DMS79 (cell line): ENCODE measurements at regions not wholly inside any gene's neighbourhood (a gene's known extent, or its start where the extent isn't known, plus 50 kb on each side); places are given as distances from the start of the nearest gene placed in this dataset.
"Not testable (repeated sequence)": the region's sequence is repeated elsewhere in the genome, so short reads cannot be mapped to it uniquely, and the experiment has no call there.

Experiments
- DNase-seq: peaks from one replicate; lab custom pipeline; 2025; lab: John Stamatoyannopoulos, UW

DNA sequence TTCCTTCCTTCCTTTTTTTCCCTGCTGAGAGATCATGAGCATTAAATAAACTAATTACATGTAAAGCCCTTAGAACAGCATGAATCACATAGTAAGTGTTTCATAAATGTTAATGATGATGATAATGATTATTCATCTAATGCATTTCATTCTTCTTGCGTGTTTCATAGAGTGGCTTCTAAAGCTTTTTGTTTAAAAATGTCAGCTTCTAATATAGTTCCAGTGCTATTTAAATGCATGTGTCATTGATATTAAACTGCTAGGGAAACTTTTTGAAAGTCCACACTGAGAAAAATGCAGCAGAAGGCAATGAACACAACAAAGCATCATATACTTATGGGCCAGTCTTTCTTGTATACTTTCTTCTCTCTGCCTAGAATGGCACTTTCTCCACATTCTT, 894.8 kb downstream of the REEP3 start:
- DNase-seq: no peak

DNA sequence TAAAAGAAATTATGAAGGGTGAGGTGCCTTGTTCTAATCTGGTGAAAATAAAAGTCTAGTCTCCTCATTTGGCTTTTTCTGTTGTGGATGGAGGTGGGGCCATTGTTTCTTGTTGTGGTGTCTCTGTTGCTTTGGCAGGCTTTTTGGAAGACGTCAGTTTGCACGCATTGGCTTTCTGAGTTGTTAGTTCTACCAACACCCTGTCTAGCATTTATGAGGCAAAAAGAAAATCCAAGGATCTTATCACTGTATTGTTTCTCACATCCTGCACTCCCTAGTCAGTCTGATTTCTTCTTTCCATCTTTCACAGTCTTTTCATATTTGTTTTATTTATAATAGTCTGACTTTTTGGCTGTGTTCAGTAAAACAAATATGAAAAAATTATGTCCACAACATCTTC, 898.3 kb downstream of the REEP3 start:
- no peak for DNase-seq

DNA sequence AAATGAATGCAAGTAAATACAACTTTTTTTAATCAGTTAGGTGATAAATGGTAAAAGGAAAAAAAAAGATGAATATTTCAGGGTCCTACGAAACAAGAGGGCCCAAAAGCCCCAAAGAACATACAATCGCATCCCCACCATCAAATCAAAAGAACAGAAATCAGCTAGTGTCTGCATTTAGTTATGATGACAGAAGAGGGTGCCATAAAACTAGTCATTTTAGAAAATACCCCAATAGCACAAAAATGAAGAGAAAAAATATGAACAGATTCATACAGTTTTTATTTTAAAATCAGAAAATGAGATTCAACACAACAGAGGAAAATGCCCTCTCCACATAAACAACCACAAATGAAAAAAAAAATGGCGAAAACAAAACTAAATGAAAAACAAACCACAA, 905.5 kb downstream of the REEP3 start:
- DNase-seq: no peak

DNA sequence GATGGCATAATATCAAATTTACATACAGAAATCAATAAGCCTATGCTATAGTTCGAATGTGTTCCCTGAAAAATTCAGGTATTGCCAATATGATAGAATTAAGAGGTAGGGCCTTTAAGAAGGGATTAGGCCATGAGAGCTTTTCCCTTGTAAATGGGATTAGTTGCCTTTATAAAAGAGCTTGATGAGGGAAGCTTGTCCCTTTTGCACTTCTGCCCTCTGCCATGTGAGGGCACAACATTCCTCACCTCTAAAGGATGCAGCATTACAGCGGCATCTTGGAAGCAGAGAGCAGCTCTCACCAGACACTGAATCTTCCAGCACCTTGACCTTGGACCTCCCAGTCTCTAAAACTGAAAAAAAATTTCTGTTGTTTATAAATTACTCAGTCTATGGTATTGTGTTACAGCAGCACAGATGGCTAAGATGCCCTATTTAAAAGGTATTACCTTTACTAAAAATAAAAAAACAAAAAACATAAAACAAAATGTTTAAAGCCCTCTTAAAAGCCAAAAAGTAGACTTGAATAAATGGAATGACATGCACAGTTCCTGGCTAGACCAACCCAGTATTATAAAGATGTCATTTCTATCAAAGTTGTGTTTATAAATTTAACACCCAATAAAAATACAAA, 909.6 kb downstream of the REEP3 start:
- DNase-seq: no peak

DNA sequence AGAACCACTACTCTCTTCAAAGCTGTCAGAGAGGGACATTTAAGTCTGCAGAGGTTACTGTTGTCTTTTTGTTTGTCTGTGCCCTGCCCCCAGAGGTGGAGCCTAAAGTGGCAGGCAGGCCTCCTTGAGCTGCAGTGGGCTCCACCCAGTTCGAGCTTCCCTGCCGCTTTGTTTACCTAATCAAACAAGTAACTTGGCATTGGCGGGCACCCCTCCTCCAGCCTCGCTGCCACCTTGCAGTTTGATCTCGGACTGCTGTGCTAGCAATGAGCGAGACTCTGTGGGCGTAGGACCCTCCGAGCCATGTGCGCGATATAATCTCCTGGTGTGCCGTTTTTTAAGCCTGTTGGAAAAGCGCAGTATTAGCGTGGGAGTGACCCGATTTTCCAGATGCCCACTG, 920.7 kb downstream of the REEP3 start:
- not testable (repeated sequence) for DNase-seq

DNA sequence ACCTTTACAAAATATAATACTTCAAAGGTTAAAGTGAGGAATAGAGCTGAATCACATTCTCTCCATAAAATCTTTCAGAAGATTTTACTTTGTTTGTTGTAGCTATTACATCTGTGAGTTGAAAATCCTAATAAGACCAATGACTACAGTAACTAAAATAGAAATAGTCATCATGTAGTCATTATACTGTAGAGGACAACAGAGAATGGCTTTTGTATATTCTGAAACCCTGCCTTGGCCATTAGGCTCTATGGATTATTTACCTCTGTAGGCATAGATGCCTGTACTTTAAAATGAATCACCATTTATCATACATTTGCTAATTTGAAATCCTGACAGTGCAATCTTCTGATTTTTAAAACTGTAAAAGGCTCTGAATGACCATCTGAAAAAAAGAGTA, 923.0 kb downstream of the REEP3 start:
- DNase-seq: no peak

DNA sequence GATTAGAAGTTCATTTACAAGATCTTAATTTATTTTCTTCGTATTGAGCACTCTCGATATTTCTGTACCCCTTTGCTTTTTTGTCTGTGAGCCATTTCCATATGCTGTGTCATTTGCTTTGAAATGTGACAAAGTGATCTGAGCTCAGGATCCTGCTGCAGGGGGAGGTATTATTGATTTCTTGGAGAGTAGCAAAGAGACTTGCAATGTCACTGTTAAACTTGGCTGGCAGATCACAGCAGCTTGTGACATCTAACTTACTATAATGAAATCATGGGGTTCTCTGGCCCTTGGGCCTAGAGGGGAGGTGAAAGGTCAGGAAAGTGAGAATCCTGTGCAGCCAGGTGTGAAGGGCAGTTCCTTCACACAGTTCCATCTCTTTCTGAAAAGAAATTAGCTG, 923.4 kb downstream of the REEP3 start:
- no peak for DNase-seq

DNA sequence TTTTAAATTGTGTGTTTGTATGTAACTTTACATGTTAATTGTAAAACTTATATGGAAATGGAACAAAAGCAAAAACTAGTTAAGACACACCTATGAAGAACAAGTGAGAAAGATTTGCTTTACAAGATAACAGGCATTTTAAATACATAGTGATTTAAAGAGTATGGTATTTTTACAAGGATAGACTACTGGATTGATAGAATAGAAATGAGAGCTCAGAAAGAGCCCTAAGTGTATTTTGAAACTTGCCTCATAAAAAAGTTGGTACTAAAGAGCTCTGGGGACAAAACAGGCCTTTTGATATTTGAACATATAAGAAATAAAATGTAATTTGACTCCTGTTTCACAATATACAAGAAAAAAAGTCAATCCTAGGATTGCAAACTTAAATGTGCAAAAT, 928.4 kb downstream of the REEP3 start:
- no peak for DNase-seq

DNA sequence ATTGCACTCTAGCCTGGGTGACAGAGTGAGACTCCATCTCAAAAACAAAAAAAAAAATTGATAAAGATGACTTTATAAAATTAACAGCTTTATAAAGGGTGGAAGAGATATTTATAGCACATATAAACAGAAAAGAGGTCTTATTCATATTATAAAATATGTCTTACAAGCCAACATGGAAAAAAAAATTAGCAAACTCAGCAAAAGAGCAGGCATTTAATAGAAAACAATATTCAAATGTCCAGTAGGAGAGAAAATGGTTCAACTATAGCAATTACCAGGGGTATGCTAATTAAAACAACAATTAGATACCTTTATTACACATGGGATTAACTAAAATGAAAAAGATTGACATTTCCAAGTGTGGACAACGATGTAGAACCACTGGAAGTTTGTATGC, 929.1 kb downstream of the REEP3 start:
- no peak for DNase-seq

DNA sequence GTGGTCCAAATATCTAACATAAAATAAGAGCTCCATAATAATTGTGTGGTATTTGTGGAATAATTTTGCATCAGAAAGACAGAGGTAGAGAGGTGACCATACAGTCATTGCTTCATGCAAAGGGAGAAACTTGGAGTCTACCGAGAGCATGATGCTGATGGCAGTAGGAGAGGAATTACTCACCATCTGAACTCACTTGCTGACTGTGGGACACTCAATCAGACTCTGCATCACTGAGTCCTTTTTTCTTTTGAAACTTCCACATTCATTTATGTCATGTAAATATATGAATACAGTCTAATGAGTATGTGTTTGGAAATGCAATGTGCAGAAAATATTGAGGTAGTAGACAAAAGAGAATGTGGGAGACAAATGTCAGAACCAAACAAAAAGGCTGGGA, 933.8 kb downstream of the REEP3 start:
- DNase-seq: no peak

DNA sequence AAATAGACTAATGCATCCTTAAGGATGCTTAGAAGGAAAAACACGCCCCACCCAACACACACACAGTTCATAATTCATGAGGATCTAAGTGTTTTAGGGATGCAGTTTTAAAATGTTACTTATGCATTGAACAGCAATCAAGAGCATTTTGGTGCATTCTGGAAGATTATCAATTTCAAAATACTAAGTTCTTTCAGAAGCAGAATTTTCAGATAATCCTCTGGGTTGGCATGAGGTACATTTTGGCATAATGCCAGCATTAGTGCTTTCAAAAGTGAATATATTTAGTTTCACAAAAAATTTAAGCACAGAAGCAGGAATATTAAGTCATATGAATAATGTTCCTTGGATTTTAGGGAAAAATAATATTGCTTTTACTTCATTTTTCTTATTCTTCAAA, 937.1 kb downstream of the REEP3 start:
- DNase-seq: no peak

DNA sequence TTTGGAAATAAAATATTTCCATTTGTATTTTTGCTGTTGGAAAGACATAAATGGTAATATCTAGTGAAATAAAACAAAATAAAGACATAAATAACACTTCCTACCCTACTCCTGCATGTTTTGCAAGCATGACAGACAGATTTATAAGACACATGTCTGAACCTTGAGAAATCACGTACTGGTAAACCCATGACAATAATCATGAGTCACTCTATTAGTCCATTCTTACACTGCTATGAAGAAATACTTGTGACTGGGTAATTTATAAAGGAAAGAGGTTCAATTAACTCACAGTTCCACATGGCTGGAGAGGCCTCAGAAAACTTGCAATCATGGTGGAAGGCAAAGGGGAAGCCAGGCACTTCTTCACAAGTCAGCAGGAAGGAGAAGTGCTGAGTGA, 942.2 kb downstream of the REEP3 start:
- no peak for DNase-seq

DNA sequence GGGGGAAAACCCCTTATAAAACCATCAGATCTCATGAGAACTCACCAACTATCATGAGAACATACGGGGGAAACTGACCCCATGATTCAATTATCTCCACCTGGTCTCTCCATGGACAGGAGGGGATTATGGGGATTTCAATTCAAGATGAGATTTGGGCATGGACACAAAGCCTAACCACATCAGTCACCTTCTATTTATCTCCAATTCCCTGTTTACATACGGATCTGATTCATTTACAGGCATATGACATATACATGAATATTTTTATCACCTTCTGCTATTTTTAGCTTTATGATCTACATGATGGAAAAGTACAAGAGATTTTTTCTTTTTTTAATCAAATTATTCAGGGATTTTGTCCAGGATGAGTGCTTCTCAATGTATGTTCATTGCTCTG, 944.5 kb downstream of the REEP3 start:
- DNase-seq: no peak

DNA sequence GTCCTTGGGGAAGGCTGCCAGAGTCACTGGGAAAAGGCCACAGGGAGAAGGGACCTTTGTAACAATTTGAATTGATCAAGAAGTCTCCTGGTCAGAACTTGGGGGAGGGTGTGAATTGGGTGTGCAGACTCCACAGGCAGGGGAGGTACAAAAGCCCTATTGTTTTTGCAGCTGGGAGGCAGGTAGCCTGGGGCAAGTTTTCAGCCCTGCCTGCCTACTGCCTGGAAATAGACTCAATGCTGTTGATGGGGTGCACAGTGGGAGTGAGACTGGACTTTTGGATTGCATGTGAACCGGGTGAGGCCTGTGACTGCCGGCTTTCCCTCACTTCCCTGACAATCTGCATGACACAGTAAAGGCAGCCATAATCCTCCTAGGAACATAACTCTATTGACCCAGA, 947.0 kb downstream of the REEP3 start:
- DNase-seq: no peak

DNA sequence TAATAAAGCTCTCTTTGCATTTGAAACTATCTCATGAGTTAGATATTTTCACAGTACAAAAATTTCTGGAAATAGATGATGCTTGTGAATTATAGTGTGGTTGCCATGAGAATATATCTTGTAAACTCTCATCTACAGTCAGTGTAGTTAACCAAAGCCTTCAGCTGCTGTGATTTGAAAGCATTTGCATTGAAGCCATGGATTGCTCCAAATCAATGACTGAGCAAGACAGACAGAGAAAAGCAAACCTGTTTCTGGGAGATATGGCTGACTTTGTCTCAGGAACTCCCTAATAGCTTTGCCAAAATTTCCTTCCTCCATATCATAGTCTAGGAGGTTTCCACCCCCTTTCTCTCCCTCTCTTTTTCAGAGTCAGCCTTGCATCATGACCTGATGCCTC, 955.3 kb downstream of the REEP3 start:
- no peak for DNase-seq

DNA sequence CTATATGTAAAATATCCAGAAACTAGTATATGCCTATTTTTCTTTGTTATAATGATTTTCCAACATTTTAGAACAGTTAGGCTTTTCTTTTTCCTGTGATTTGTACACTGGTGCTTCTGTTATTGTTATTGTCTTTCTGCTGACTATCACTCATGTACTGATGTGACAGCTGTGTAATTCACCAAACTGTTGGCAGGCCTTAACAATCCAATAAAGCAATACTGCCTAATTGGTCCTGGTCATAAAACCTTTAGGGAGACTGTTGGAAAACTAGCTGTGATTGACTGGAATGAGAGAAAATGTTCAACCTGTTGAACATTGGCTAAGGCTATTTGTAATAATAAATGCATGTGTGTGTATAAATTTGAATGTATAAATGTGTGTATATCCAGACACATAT, 956.6 kb downstream of the REEP3 start:
- no peak for DNase-seq

DNA sequence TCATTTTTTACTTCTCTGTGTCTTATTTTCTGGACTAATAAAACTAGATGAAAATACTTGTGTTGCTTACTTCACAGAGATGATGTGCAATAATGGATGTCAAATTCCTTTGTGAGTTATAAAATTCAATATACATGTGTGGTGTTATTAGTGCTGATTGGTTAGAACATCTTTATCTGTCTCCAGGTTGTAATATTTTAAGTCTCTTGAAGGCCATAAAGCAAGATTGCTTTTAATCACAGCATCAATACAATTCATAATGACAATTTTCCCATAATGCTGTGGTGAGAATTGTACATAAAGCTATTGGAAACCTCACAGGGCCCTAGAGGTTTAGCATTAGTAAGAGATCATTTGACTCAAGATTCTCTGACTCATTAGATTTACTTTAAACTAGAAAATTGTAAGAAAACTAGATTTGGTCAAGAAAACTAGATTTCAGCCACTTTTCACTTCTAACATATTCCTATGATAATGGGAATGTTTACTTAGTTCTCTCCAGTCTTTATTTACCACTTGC, 963.7 kb downstream of the REEP3 start:
- no peak for DNase-seq

DNA sequence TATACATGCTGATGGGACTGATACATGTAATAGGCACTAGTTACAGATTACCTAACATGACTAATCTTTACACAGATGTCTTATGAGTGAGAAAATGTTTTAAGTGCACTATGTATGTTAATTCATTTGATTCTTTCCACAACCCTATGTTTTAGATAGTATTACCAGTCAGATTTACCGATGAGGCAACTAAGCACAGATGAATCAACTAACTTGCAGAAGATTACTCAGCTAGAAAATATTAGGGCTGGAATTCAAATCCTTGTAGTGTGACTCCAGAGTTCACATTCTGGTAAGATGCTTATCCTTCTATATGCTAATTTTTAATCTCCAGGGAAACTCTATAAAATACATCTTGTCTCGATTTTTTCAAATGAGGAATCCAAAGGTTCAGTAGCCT, 964.9 kb downstream of the REEP3 start:
- no peak for DNase-seq

DNA sequence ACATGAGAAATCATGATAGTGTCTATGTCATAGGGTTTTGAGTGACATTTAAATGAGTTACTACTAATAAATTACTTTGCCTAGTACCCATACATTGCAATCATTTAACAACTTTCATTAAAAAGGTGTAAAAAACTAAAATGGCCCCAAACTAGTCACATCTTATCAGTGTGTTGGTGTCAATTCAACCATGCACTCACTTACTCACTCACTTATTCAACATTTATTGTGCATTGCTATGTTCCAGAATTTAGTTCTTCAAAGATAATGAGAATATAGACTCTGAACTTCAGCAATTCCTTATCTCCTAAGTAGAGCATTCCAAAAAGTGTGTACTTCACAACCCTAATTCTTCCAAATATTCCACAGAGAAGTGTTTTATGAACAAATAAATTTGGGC, 965.7 kb downstream of the REEP3 start:
- DNase-seq: no peak

DNA sequence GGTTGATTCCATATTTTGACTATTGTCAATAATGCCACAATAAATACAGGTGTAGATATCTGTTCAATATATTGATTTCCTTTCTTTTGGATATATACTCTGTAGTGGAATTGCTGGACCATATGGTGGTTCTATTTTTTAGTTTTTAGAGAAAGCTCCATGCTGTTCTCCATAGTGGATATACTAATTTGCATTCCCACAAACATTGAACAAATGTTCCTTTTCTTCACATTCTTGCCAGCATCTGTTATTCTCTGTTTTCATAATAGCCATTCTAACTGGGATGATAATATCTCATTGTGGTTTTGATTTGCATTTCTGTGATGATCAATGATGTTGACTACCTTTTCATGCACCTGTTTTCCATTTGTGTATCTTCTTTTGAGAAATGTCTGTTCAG, 973.7 kb downstream of the REEP3 start:
- no peak for DNase-seq

DNA sequence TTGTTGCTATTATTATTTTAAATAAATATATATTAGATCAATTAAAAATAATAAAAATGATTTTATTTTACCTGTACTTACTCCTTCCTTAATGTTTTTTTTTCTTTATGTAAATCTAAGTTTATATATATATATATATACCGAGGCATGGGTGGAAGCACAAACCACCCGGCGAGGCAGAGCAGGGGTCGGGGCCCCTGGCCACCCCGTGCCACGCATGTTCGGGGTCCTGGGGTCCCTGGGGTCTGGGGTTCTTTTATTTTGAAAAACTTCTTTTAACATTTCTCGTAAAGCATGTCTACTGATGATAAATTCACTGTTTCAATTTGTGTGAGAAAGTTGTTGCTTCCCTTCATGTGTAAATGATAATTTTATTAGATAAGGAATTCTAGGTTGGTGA, 976.1 kb downstream of the REEP3 start:
- DNase-seq: no peak

DNA sequence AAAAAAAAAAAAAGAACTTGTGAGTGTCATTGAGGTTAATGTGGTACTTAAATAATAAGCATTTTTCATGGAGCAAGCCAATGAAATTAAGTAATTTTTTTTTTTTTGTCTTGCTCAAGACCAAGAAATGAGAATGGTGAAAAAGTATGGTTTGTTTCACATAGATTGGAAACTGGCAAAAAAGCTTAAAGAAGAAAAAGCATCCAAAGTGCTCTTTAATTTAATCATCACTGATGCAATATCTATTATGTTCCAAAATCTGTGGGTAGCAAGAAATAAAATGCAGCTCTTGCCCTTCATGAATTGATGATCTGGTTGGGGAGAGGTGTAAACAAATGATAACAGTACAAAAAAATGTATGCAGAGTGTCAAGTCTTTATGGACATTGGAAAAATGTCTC, 980.6 kb downstream of the REEP3 start:
- no peak for DNase-seq

DNA sequence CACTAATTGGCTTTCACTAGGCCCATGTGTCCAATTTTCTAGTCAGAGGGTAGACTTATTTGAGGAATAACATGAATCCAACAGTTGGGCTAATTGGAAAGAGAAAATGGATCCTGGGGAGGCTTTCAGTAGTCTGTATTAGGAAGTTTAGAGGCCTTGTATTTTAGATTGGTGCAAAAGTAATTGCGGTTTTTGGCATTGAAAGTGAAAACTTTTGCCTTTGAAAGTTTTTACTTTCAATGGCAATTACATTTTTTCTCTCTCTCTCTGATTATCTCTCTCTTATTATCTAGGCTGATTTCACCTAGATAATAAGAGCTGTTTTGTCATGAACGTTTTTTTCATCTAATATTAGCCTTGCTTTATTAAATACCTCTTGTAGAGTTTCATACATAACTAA, 981.7 kb downstream of the REEP3 start:
- DNase-seq: no peak

DNA sequence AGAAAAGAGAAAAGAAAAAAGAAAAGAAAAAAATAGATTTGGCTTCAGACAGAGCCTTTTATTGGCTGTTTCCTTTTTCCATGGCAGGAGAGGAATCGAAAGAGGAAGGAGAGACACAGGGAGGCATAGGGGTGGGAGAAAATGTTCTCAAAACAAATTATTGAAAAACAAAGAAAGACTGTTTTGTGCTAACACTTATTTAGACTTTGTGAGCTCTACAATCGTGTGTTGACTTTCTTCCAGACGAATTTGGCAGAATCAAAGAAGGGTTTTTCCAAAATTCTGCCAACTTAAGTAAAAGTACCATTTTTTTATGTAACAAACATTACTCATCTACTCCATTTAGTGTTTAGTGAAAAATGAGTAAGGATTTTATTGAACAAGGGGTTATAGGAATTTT, 982.2 kb downstream of the REEP3 start:
- no peak for DNase-seq

DNA sequence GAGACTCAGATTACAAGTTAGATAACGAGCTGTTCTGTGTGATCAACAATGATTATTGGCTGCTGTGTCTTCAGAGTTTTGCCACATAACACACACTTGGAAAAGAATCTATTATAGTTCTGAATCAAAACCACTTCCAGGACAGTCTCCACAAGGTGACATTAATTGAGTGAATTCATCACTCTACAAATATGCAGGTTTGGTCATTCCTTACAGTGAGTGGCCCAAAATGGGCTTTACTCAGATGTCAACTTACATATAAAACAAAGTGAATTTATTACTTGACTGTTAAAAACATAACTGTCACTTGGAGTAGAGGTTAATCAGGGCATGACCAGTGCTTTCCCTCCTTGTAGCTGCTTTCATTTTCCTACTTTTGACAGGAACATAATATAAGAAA, 984.3 kb downstream of the REEP3 start:
- no peak for DNase-seq
